ENCODE measurements at regions not wholly inside any gene's neighbourhood (a gene's known extent, or its start where the extent isn't known, plus 50 kb on each side); places are given as distances from the start of the nearest gene placed in this dataset.
A peak's percentile ranks its signal among the peaks of the same experiment; 100 is the strongest.
"Not testable (repeated sequence)": the region's sequence is repeated elsewhere in the genome, so short reads cannot be mapped to it uniquely, and the experiment has no call there.

GRCh38 chr1:145191272-145191675 lies 50.7 kb downstream of the PPIAL4D start:
- POLR2A ChIA-PET; H4K20me1 ChIP-seq (ENCODE audit: control insufficient read depth, insufficient read depth); DNase-seq (ENCODE audit: low read depth, low spot score); H2AFZ ChIP-seq (ENCODE audit: control insufficient read depth, low read depth, low read length); H3K27me3 ChIP-seq (replicated peaks in 1 of 2; ENCODE audit: control insufficient read depth in 2 of 2, insufficient read depth in 2 of 2, low read length in 1 of 2); BruUV-seq (replicated peaks); intact Hi-C loops (cut with micrococcal nuclease; ENCODE audit: unreplicated experiment); H3K4me1 ChIP-seq (ENCODE audit: control insufficient read depth, insufficient read depth, low read length); H3K4me3 ChIP-seq; ATAC-seq; H3K79me2 ChIP-seq (ENCODE audit: control insufficient read depth, insufficient read depth, low read length); FAIRE-seq; in situ Hi-C loops (cut with MboI); H3K9ac ChIP-seq (ENCODE audit: control insufficient read depth, insufficient read depth, low read length); H3K27ac ChIP-seq (ENCODE audit: control insufficient read depth, insufficient read depth); CTCF ChIA-PET; H3K4me2 ChIP-seq (ENCODE audit: control insufficient read depth, insufficient read depth); H3K9me3 ChIP-seq (replicated peaks; ENCODE audit: control insufficient read depth, insufficient read depth, low read length); H3K36me3 ChIP-seq (ENCODE audit: control insufficient read depth in 2 of 2, insufficient read depth in 2 of 2, low read length in 1 of 2); RAD21 ChIA-PET (ENCODE audit: unreplicated experiment); SMC1A ChIA-PET (ENCODE audit: uncharacterized antibody, unreplicated experiment): not testable (repeated sequence)
- WGBS (ENCODE audit: insufficient coverage, insufficient replicate concordance, low lambda C conversion rate, missing lambda C conversion rate) = 100% methylated on average over 1 of the region's 1 CpG

DNA sequence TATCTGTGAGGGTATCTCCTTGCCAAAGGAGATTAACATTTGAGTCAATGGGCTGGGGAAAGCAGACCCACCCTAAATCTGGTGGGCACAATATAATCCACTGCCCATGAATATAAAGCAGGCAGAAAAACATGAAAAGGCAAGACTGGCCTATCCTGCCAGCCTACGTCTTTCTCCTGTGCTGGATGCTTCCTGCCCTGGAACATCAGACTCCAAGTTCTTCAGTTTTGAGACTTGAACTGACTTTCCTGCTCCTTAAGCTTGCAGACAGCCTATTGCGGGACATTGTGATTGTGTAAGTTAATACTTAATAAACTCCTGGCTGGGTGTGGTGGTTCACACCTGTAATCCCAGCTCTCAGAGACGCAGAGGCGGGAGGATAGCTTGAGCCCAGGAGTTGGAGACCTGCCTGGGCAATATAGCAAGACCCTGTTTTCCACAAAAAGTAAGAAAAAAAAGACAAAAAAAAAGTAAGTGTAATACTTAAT lies 52.4 kb downstream of the PPIAL4D start:
- H3K4me2 ChIP-seq (ENCODE audit: control insufficient read depth, insufficient read depth); H3K4me3 ChIP-seq; H3K9ac ChIP-seq (ENCODE audit: control insufficient read depth, insufficient read depth, low read length); H4K20me1 ChIP-seq (ENCODE audit: control insufficient read depth, insufficient read depth); FAIRE-seq; H3K27me3 ChIP-seq (replicated peaks in 1 of 2; ENCODE audit: control insufficient read depth in 2 of 2, insufficient read depth in 2 of 2, low read length in 1 of 2); H2AFZ ChIP-seq (ENCODE audit: control insufficient read depth, low read depth, low read length); in situ Hi-C loops (cut with MboI); SMC1A ChIA-PET (ENCODE audit: uncharacterized antibody, unreplicated experiment); POLR2A ChIA-PET; H3K36me3 ChIP-seq (ENCODE audit: control insufficient read depth in 2 of 2, insufficient read depth in 2 of 2, low read length in 1 of 2); H3K9me3 ChIP-seq (replicated peaks; ENCODE audit: control insufficient read depth, insufficient read depth, low read length); RAD21 ChIA-PET (ENCODE audit: unreplicated experiment); CTCF ChIA-PET; H3K27ac ChIP-seq (ENCODE audit: control insufficient read depth, insufficient read depth); DNase-seq (ENCODE audit: low read depth, low spot score); ATAC-seq; H3K4me1 ChIP-seq (ENCODE audit: control insufficient read depth, insufficient read depth, low read length); BruUV-seq (replicated peaks); intact Hi-C loops (cut with micrococcal nuclease; ENCODE audit: unreplicated experiment); H3K79me2 ChIP-seq (ENCODE audit: control insufficient read depth, insufficient read depth, low read length): not testable (repeated sequence)
- WGBS (ENCODE audit: insufficient coverage, insufficient replicate concordance, low lambda C conversion rate, missing lambda C conversion rate) = no CpG with 5 or more reads among the region's 4 CpGs

DNA sequence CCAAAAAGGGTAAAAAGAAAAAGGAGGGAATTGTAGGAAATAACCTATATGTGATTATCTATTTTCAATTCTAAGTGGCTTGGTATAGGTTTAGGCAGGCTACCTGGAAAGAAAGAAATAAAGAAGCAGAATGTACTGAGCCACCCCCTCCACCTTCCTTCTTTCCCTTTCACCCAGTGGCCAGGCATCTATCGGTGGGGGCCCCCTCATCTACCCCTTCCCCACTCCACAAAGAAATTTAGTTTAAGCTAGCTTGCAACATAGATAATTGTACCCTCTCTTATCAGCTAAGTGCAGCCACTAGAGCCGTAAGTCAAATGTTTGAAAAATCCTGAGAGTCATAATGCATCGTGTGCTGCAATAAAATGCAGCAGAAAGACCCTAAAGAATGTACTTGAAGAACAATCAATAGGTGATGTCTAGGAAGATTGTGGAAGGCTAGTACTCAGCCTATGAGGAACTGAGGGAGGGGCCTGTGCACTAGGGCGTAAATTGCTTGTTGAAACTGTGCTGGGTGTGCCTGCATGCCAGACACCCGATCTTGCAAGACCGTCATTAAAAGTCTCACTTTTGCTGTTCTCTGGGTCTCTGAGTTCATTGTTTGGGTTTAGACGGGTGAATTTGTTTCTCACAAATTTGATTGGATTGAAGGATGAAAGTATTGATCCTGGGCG lies 53.0 kb downstream of the PPIAL4D start:
- POLR2A ChIA-PET; in situ Hi-C loops (cut with MboI); H2AFZ ChIP-seq (ENCODE audit: control insufficient read depth, low read depth, low read length); FAIRE-seq; H3K36me3 ChIP-seq (ENCODE audit: control insufficient read depth in 2 of 2, insufficient read depth in 2 of 2, low read length in 1 of 2); H3K4me3 ChIP-seq; H3K79me2 ChIP-seq (ENCODE audit: control insufficient read depth, insufficient read depth, low read length); H3K4me1 ChIP-seq (ENCODE audit: control insufficient read depth, insufficient read depth, low read length); DNase-seq (ENCODE audit: low read depth, low spot score); SMC1A ChIA-PET (ENCODE audit: uncharacterized antibody, unreplicated experiment); BruUV-seq (replicated peaks); H4K20me1 ChIP-seq (ENCODE audit: control insufficient read depth, insufficient read depth); CTCF ChIA-PET; H3K9me3 ChIP-seq (replicated peaks; ENCODE audit: control insufficient read depth, insufficient read depth, low read length); H3K9ac ChIP-seq (ENCODE audit: control insufficient read depth, insufficient read depth, low read length); intact Hi-C loops (cut with micrococcal nuclease; ENCODE audit: unreplicated experiment); H3K27ac ChIP-seq (ENCODE audit: control insufficient read depth, insufficient read depth); H3K4me2 ChIP-seq (ENCODE audit: control insufficient read depth, insufficient read depth); H3K27me3 ChIP-seq (replicated peaks in 1 of 2; ENCODE audit: control insufficient read depth in 2 of 2, insufficient read depth in 2 of 2, low read length in 1 of 2); RAD21 ChIA-PET (ENCODE audit: unreplicated experiment): not testable (repeated sequence)
- WGBS (ENCODE audit: insufficient coverage, insufficient replicate concordance, low lambda C conversion rate, missing lambda C conversion rate) = 45% methylated on average over 6 of the region's 8 CpGs
- peak; percentile 52 for ATAC-seq

DNA sequence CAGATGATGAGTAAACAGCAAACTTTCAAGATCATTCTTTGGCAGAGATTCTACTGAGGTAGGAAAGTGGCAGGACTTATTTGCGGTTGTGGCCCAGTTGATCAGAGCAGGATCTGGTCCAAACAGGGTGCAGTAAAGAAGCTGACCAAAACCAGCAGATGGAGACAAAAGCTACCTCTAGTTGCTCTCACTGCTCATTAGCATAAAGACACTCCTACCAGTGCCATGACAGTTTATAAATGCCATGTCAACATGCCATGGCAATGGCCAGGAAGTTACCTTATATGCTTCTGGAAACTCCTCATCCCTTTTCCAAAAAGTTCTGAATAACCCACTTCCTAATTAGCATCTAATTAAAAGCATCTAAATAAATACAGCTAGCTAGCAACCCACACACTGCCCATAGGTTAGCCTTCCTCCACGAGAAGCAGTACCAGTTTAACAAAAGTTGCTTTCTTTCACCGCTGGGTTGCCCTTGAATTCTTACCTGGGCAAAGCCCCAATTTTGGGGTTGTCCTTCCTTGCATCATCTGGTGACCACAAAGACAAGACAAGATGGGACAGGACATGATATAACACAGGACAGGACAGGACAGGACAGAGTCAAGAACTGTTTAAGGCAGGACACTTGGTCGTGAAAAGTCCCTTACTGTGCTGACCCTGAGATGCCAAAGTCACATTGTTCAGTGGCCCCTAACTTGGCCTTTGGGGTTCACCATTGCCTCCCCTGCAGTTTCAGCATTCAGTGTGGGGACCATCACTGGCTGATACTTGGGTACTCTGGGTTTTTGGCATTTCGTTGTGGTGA lies 59.2 kb downstream of the PPIAL4D start:
- SMC1A ChIA-PET (ENCODE audit: uncharacterized antibody, unreplicated experiment); H3K79me2 ChIP-seq (ENCODE audit: control insufficient read depth, insufficient read depth, low read length); intact Hi-C loops (cut with micrococcal nuclease; ENCODE audit: unreplicated experiment); H3K27ac ChIP-seq (ENCODE audit: control insufficient read depth, insufficient read depth); BruUV-seq (replicated peaks); H3K36me3 ChIP-seq (ENCODE audit: control insufficient read depth in 2 of 2, insufficient read depth in 2 of 2, low read length in 1 of 2); in situ Hi-C loops (cut with MboI); H3K4me3 ChIP-seq; H3K9me3 ChIP-seq (replicated peaks; ENCODE audit: control insufficient read depth, insufficient read depth, low read length); H4K20me1 ChIP-seq (ENCODE audit: control insufficient read depth, insufficient read depth); H3K4me1 ChIP-seq (ENCODE audit: control insufficient read depth, insufficient read depth, low read length); H3K9ac ChIP-seq (ENCODE audit: control insufficient read depth, insufficient read depth, low read length); POLR2A ChIA-PET; DNase-seq (ENCODE audit: low read depth, low spot score); H3K4me2 ChIP-seq (ENCODE audit: control insufficient read depth, insufficient read depth); H2AFZ ChIP-seq (ENCODE audit: control insufficient read depth, low read depth, low read length); FAIRE-seq; RAD21 ChIA-PET (ENCODE audit: unreplicated experiment); H3K27me3 ChIP-seq (replicated peaks in 1 of 2; ENCODE audit: control insufficient read depth in 2 of 2, insufficient read depth in 2 of 2, low read length in 1 of 2); CTCF ChIA-PET: not testable (repeated sequence)
- 85% methylated on average over 3 of the region's 5 CpGs for WGBS (ENCODE audit: insufficient coverage, insufficient replicate concordance, low lambda C conversion rate, missing lambda C conversion rate)
- ATAC-seq = peak; percentile 99
